HEK293 (cell line): ENCODE measurements at regions not wholly inside any gene's neighbourhood (a gene's known extent, or its start where the extent isn't known, plus 50 kb on each side); places are given as distances from the start of the nearest gene placed in this dataset.

ENCODE experiments used
- CTCF ChIA-PET: fragments of 350-600 bp; formaldehyde crosslinking; extraction: SDS; loops from one replicate; lab custom pipeline; 2021; ENCODE audit warnings: antibody characterized with exemption; lab: Yijun Ruan, JAX
- POLR2A ChIA-PET: fragments of 300-600 bp; formaldehyde crosslinking; extraction: SDS; loops from one replicate; lab custom pipeline; 2020; ENCODE audit warnings: antibody characterized with exemption, inconsistent platforms; lab: Yijun Ruan, JAX
- H3K27ac ChIP-seq: fragments of 200-500 bp; sonication (Bioruptor generic); 2 replicates; pipeline ENCODE4 v1.5.1; 2014; ENCODE audit warnings: low read depth, low read length, control low read depth, inconsistent platforms; ENCODE audit errors: extremely low read depth
- H3K36me3 ChIP-seq, 2 experiments: fragments of 200-500 bp in 1 of 2; sonication (Bioruptor generic) in 1 of 2; 1 replicate in 1 of 2; 2 replicates in 1 of 2; pipeline ENCODE4 v1.5.1; 2014 to 2017; ENCODE audit warnings: inconsistent platforms in 2 of 2, low read length in 2 of 2; ENCODE audit not compliant: control insufficient read depth in 2 of 2, insufficient read depth in 1 of 2
- H3K4me1 ChIP-seq: fragments of 200-500 bp; sonication (Bioruptor generic); 2 replicates; pipeline ENCODE4 v1.5.1; 2014; ENCODE audit warnings: mild to moderate bottlenecking, low read length, inconsistent platforms; ENCODE audit not compliant: control insufficient read depth, insufficient read depth
- H3K4me3 ChIP-seq: 2 replicates; pipeline ENCODE4 v1.5.1; 2011; ENCODE audit warnings: low read depth, mild to moderate bottlenecking, control low read depth, low read length, moderate library complexity
- H3K9me3 ChIP-seq: fragments of 200-500 bp; sonication (Bioruptor generic); 2 replicates; pipeline ENCODE4 v1.5.1; 2014; ENCODE audit warnings: low read depth, low read length, inconsistent platforms; ENCODE audit not compliant: control insufficient read depth, insufficient read depth
- GLIS1 ChIP-seq: fragments of 450-650 bp; formaldehyde crosslinking; IDR thresholded peaks from 2 replicates; pipeline ENCODE4 v1.5.1; 2016; ENCODE audit warnings: missing biosample characterization, missing genetic modification characterization
- PRDM10 ChIP-seq: fragments of 450-650 bp; formaldehyde crosslinking; IDR thresholded peaks from 2 replicates; pipeline ENCODE4 v1.5.1; 2016; ENCODE audit warnings: missing biosample characterization, missing genetic modification characterization
- ZEB2 ChIP-seq: fragments of 450-650 bp; formaldehyde crosslinking; IDR thresholded peaks from 2 replicates; pipeline ENCODE4 v1.5.1; 2016; ENCODE audit warnings: missing biosample characterization, missing genetic modification characterization
- ZNF10 ChIP-seq: fragments of 450-650 bp; formaldehyde crosslinking; IDR thresholded peaks from 2 replicates; pipeline ENCODE4 v1.5.1; 2017; ENCODE audit warnings: missing biosample characterization, missing genetic modification characterization
- ZNF121 ChIP-seq: fragments of 450-650 bp; formaldehyde crosslinking; IDR thresholded peaks from 2 replicates; pipeline ENCODE4 v1.5.1; 2016; ENCODE audit warnings: missing biosample characterization, missing genetic modification characterization
- ZNF132 ChIP-seq: fragments of 450-650 bp; formaldehyde crosslinking; IDR thresholded peaks from 2 replicates; pipeline ENCODE4 v1.5.1; 2017; ENCODE audit warnings: missing biosample characterization, missing genetic modification characterization, borderline replicate concordance
- ZNF148 ChIP-seq: fragments of 450-650 bp; formaldehyde crosslinking; IDR thresholded peaks from 2 replicates; pipeline ENCODE4 v1.5.0; 2017; ENCODE audit warnings: missing biosample characterization, missing genetic modification characterization, borderline replicate concordance
- ZNF211 ChIP-seq: fragments of 450-650 bp; formaldehyde crosslinking; IDR thresholded peaks from 2 replicates; pipeline ENCODE4 v1.5.1; 2016; ENCODE audit warnings: low read depth, missing biosample characterization, missing genetic modification characterization
- ZNF274 ChIP-seq, 2 experiments: fragments of 200-500 bp in 1 of 2; fragments of 450-650 bp in 1 of 2; sonication (Bioruptor generic) in 1 of 2; formaldehyde crosslinking in 1 of 2; IDR thresholded peaks; 2 replicates each; pipeline versions ENCODE4 v1.5.1 to v1.6.1; 2014 to 2016; ENCODE audit warnings: borderline replicate concordance in 1 of 2, inconsistent platforms in 1 of 2, low read length in 1 of 2, missing biosample characterization in 1 of 2, missing genetic modification characterization in 1 of 2
- ZNF350 ChIP-seq: fragments of 450-650 bp; formaldehyde crosslinking; IDR thresholded peaks from 2 replicates; pipeline ENCODE4 v1.5.0; 2017; ENCODE audit warnings: missing biosample characterization, mild to moderate bottlenecking, missing genetic modification characterization
- ZNF391 ChIP-seq: fragments of 450-650 bp; formaldehyde crosslinking; IDR thresholded peaks from 2 replicates; pipeline ENCODE4 v1.5.1; 2016; ENCODE audit warnings: low read depth, missing biosample characterization, missing genetic modification characterization, borderline replicate concordance
- ZNF558 ChIP-seq: fragments of 450-650 bp; formaldehyde crosslinking; IDR thresholded peaks from 2 replicates; pipeline ENCODE4 v1.5.1; 2016; ENCODE audit warnings: missing biosample characterization, missing genetic modification characterization
- ZNF629 ChIP-seq: fragments of 450-650 bp; formaldehyde crosslinking; IDR thresholded peaks from 2 replicates; pipeline ENCODE4 v1.5.1; 2017; ENCODE audit warnings: missing biosample characterization, missing genetic modification characterization
- ZNF776 ChIP-seq: fragments of 450-650 bp; formaldehyde crosslinking; IDR thresholded peaks from 2 replicates; pipeline ENCODE4 v1.5.0; 2017; ENCODE audit warnings: missing biosample characterization, missing genetic modification characterization, borderline replicate concordance
- ZNF792 ChIP-seq: fragments of 450-650 bp; formaldehyde crosslinking; IDR thresholded peaks from 2 replicates; pipeline ENCODE4 v1.5.1; 2016; ENCODE audit warnings: missing biosample characterization, missing genetic modification characterization
- ZNF837 ChIP-seq: fragments of 450-650 bp; formaldehyde crosslinking; IDR thresholded peaks from 2 replicates; pipeline ENCODE4 v1.5.1; 2016; ENCODE audit warnings: missing biosample characterization, missing genetic modification characterization
- ZSCAN30 ChIP-seq: fragments of 450-650 bp; IDR thresholded peaks from 2 replicates; pipeline ENCODE4 v1.5.1; 2018; ENCODE audit warnings: missing biosample characterization, mild to moderate bottlenecking, missing genetic modification characterization, moderate library complexity
- TF ChIP-seq, protein P1 (sequence below): fragments of 450-650 bp; formaldehyde crosslinking; conservative IDR thresholded peaks from 2 replicates; pipeline ENCODE4 v1.5.1; 2016; ENCODE audit warnings: low read depth, missing biosample characterization, missing genetic modification characterization
- TF ChIP-seq, protein P2 (sequence below): fragments of 450-650 bp; formaldehyde crosslinking; IDR thresholded peaks from 2 replicates; pipeline ENCODE4 v1.5.1; 2017; ENCODE audit warnings: missing biosample characterization, missing genetic modification characterization
- TF ChIP-seq, protein P3 (sequence below): fragments of 450-650 bp; formaldehyde crosslinking; IDR thresholded peaks from 2 replicates; pipeline ENCODE4; 2016; ENCODE audit warnings: missing biosample characterization, missing genetic modification characterization

DNA sequence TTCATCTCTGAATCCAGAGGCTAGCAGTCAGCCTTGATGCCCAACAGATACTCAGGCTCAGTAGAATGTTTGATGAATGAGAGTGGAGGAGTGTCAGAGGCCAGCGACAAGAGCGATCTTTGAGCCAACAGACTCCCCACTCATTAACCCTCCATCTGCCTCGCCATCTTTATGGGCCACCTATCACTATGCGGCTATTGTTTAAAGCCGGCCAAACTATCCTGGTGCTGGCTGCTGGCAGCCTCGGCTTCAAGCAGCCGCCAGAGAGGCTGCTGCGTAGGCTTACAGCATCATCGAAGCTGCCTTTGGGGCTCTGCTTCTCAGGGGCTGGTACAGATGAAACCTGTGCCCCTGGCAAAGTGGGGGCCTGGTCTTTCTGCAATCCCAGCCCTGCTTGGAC is 525.6 kb downstream of the INSC start:
- TF ChIP-seq ZNF121, result no peak
- TF ChIP-seq, protein P1, sequence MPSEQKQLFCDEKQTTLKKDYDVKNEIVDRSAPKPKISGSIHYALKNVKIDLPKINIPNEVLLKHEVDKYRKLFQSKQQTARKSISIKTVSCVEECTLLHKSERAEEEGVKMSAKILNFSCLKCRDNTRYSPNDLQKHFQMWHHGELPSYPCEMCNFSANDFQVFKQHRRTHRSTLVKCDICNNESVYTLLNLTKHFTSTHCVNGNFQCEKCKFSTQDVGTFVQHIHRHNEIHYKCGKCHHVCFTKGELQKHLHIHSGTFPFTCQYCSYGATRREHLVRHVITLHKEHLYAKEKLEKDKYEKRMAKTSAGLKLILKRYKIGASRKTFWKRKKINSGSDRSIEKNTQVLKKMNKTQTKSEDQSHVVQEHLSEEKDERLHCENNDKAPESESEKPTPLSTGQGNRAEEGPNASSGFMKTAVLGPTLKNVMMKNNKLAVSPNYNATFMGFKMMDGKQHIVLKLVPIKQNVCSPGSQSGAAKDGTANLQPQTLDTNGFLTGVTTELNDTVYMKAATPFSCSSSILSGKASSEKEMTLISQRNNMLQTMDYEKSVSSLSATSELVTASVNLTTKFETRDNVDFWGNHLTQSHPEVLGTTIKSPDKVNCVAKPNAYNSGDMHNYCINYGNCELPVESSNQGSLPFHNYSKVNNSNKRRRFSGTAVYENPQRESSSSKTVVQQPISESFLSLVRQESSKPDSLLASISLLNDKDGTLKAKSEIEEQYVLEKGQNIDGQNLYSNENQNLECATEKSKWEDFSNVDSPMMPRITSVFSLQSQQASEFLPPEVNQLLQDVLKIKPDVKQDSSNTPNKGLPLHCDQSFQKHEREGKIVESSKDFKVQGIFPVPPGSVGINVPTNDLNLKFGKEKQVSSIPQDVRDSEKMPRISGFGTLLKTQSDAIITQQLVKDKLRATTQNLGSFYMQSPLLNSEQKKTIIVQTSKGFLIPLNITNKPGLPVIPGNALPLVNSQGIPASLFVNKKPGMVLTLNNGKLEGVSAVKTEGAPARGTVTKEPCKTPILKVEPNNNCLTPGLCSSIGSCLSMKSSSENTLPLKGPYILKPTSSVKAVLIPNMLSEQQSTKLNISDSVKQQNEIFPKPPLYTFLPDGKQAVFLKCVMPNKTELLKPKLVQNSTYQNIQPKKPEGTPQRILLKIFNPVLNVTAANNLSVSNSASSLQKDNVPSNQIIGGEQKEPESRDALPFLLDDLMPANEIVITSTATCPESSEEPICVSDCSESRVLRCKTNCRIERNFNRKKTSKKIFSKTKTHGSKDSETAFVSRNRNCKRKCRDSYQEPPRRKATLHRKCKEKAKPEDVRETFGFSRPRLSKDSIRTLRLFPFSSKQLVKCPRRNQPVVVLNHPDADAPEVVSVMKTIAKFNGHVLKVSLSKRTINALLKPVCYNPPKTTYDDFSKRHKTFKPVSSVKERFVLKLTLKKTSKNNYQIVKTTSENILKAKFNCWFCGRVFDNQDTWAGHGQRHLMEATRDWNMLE (tag by site-specific recombination), result no peak
- no peak for TF ChIP-seq PRDM10 (tag by site-specific recombination)
- no peak for TF ChIP-seq GLIS1
- TF ChIP-seq ZNF558 (tag by site-specific recombination), result no peak
- TF ChIP-seq, protein P2, sequence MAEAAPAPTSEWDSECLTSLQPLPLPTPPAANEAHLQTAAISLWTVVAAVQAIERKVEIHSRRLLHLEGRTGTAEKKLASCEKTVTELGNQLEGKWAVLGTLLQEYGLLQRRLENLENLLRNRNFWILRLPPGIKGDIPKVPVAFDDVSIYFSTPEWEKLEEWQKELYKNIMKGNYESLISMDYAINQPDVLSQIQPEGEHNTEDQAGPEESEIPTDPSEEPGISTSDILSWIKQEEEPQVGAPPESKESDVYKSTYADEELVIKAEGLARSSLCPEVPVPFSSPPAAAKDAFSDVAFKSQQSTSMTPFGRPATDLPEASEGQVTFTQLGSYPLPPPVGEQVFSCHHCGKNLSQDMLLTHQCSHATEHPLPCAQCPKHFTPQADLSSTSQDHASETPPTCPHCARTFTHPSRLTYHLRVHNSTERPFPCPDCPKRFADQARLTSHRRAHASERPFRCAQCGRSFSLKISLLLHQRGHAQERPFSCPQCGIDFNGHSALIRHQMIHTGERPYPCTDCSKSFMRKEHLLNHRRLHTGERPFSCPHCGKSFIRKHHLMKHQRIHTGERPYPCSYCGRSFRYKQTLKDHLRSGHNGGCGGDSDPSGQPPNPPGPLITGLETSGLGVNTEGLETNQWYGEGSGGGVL, result no peak
- TF ChIP-seq ZNF629, result no peak
- TF ChIP-seq ZSCAN30 (tag by site-specific recombination), result no peak
- no peak for TF ChIP-seq ZNF148 (tag by site-specific recombination)
- TF ChIP-seq ZEB2 (tag by site-specific recombination), result no peak
- no peak for TF ChIP-seq ZNF132
- TF ChIP-seq ZNF837 (tag by site-specific recombination), result no peak
- TF ChIP-seq ZNF792, result no peak
- TF ChIP-seq ZNF274 (IDR thresholded peaks at IDR 0.05; ENCODE audit: low read length), result no peak
- TF ChIP-seq ZNF274 (tag by site-specific recombination; IDR thresholded peaks at IDR 0.05; ENCODE audit: borderline replicate concordance), result no peak
- no peak for TF ChIP-seq ZNF10 (tag by site-specific recombination)
- TF ChIP-seq ZNF211, result no peak
- no peak for TF ChIP-seq ZNF776 (tag by site-specific recombination)
- TF ChIP-seq ZNF350, result no peak
- TF ChIP-seq ZNF391 (tag by site-specific recombination), result no peak
- TF ChIP-seq, protein P3, sequence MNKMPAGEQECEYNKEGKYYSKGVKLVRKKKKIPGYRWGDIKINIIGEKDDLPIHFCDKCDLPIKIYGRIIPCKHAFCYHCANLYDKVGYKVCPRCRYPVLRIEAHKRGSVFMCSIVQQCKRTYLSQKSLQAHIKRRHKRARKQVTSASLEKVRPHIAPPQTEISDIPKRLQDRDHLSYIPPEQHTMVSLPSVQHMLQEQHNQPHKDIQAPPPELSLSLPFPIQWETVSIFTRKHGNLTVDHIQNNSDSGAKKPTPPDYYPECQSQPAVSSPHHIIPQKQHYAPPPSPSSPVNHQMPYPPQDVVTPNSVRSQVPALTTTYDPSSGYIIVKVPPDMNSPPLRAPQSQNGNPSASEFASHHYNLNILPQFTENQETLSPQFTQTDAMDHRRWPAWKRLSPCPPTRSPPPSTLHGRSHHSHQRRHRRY (tag by site-specific recombination), result no peak
- POLR2A ChIA-PET, result no interaction called here
- Histone ChIP-seq H3K36me3 (no peaks in the 10 kb centered on the region), H3K9me3 (no peaks in the 10 kb centered on the region), H3K27ac (no peak overlapping the region), H3K4me1 (no peaks in the 10 kb centered on the region), H3K4me3 (no peak overlapping the region)
- CTCF ChIA-PET, result interaction anchor here (2.1 kb wide), 1 partner anchor 9 kb away, joined by 5 read pairs; no protein-coding TSS in a partner anchor
